ENCODE measurements at regions not wholly inside any gene's neighbourhood (a gene's known extent, or its start where the extent isn't known, plus 50 kb on each side); places are given as distances from the start of the nearest gene placed in this dataset.
"Not testable (repeated sequence)": the region's sequence is repeated elsewhere in the genome, so short reads cannot be mapped to it uniquely, and the experiment has no call there.

- no peak for DNase-seq
- no peak overlapping the region for H3K27ac Mint-ChIP-seq
- H3K4me1 Mint-ChIP-seq (ENCODE audit: low read depth) = no peaks in the 10 kb centered on the region
- no peak overlapping the region for H3K4me3 Mint-ChIP-seq
- no peaks in the 10 kb centered on the region; the same call in 1 of the 2 replicates for H3K27me3 Mint-ChIP-seq (ENCODE audit: insufficient read depth)
- H3K9me3 Mint-ChIP-seq = no peaks in the 10 kb centered on the region
- no peaks in the 10 kb centered on the region for H3K36me3 Mint-ChIP-seq (ENCODE audit: low read depth)
- TF ChIP-seq CTCF (IDR thresholded peaks at IDR 0.05) = no peak
These were observed 86.5 kb upstream of the OTUD4 start for GRCh38 chr4:145266881-145267280.

GRCh38 chr4:145260091-145260490 is 79.7 kb upstream of the OTUD4 start:
- no peak for DNase-seq
- Mint-ChIP-seq H3K27me3 (ENCODE audit: insufficient read depth) (no peaks in the 10 kb centered on the region; the same call in 1 of the 2 replicates), H3K4me3 (no peak overlapping the region), H3K36me3 (ENCODE audit: low read depth) (no peaks in the 10 kb centered on the region), H3K27ac (no peak overlapping the region), H3K9me3 (no peaks in the 10 kb centered on the region), H3K4me1 (ENCODE audit: low read depth) (no peaks in the 10 kb centered on the region)
- no peak for TF ChIP-seq CTCF (IDR thresholded peaks at IDR 0.05)

GRCh38 chr4:145255311-145255710 is 74.9 kb upstream of the OTUD4 start:
- DNase-seq; H3K9me3 Mint-ChIP-seq; H3K27me3 Mint-ChIP-seq (ENCODE audit: insufficient read depth); H3K4me1 Mint-ChIP-seq (ENCODE audit: low read depth); H3K4me3 Mint-ChIP-seq; H3K36me3 Mint-ChIP-seq (ENCODE audit: low read depth); H3K27ac Mint-ChIP-seq: not testable (repeated sequence)

- H3K27ac Mint-ChIP-seq = no peak overlapping the region
- no peaks in the 10 kb centered on the region for H3K9me3 Mint-ChIP-seq
- no peaks in the 10 kb centered on the region for H3K4me1 Mint-ChIP-seq (ENCODE audit: low read depth)
- H3K4me3 Mint-ChIP-seq = no peak overlapping the region
- H3K27me3 Mint-ChIP-seq (ENCODE audit: insufficient read depth) = peaks cover 14% of the 10 kb centered on the region
- TF ChIP-seq CTCF (IDR thresholded peaks at IDR 0.05) = no peak
- no peaks in the 10 kb centered on the region for H3K36me3 Mint-ChIP-seq (ENCODE audit: low read depth)
- no peak for DNase-seq
These were observed 71.8 kb upstream of the OTUD4 start for GRCh38 chr4:145252190-145252589.

- DNase-seq = no peak
- Mint-ChIP-seq H3K4me1 (ENCODE audit: low read depth) (no peaks in the 10 kb centered on the region), H3K4me3 (no peak overlapping the region)
These were observed 71.0 kb upstream of the OTUD4 start for GRCh38 chr4:145251391-145251790.

GRCh38 chr4:145248971-145249370 is 68.6 kb upstream of the OTUD4 start:
- DNase-seq = no peak
- TF ChIP-seq CTCF (IDR thresholded peaks at IDR 0.05) = no peak

More at GRCh38 chr4:145251391-145251790, 71.0 kb upstream of the OTUD4 start:
- no peaks in the 10 kb centered on the region for H3K36me3 Mint-ChIP-seq (ENCODE audit: low read depth)
- H3K27me3 Mint-ChIP-seq (ENCODE audit: insufficient read depth) = peaks cover 14% of the 10 kb centered on the region
- H3K27ac Mint-ChIP-seq = no peak overlapping the region
- H3K9me3 Mint-ChIP-seq = no peaks in the 10 kb centered on the region
- no peak for TF ChIP-seq CTCF (IDR thresholded peaks at IDR 0.05)

More at GRCh38 chr4:145248971-145249370, 68.6 kb upstream of the OTUD4 start:
- H3K9me3 Mint-ChIP-seq = no peaks in the 10 kb centered on the region
- H3K27me3 Mint-ChIP-seq (ENCODE audit: insufficient read depth) = peaks cover 16% of the 10 kb centered on the region
- H3K27ac Mint-ChIP-seq = no peak overlapping the region
- H3K4me1 Mint-ChIP-seq (ENCODE audit: low read depth) = no peaks in the 10 kb centered on the region
- H3K36me3 Mint-ChIP-seq (ENCODE audit: low read depth) = no peaks in the 10 kb centered on the region
- no peak overlapping the region for H3K4me3 Mint-ChIP-seq

Measured in HFFc6 (cell line).